NCI-H446 treated with DMSO at 0.1 percent for 48 hours (cell line): ENCODE measurements at regions not wholly inside any gene's neighbourhood (a gene's known extent, or its start where the extent isn't known, plus 50 kb on each side); places are given as distances from the start of the nearest gene placed in this dataset.
"Not testable (repeated sequence)": the region's sequence is repeated elsewhere in the genome, so short reads cannot be mapped to it uniquely, and the experiment has no call there.

Experiments
- DNase-seq: peaks from one replicate; lab custom pipeline; 2025; lab: John Stamatoyannopoulos, UW

- peak; percentile 67 for DNase-seq
Measured at GRCh38 chr18:38297910-38298309, 732.3 kb upstream of the CELF4 start.

- DNase-seq, result no peak
Measured at GRCh38 chr18:38290229-38290628, 724.6 kb upstream of the CELF4 start.

- DNase-seq, result no peak
Measured at GRCh38 chr18:38284972-38285371, 719.4 kb upstream of the CELF4 start.

GRCh38 chr18:38263066-38263465, 697.5 kb upstream of the CELF4 start:
- peak; percentile 23 for DNase-seq

- DNase-seq, result peak; percentile 80
Measured at GRCh38 chr18:38262661-38263060, 697.1 kb upstream of the CELF4 start.

- DNase-seq, result no peak
Measured at GRCh38 chr18:38257661-38258060, 692.1 kb upstream of the CELF4 start.

- no peak for DNase-seq
Measured at GRCh38 chr18:38256366-38256765, 690.8 kb upstream of the CELF4 start.

GRCh38 chr18:38250971-38251370, 685.4 kb upstream of the CELF4 start:
- no peak for DNase-seq

- no peak for DNase-seq
Measured at GRCh38 chr18:38244480-38244879, 678.9 kb upstream of the CELF4 start.

GRCh38 chr18:38243291-38243690, 677.7 kb upstream of the CELF4 start:
- no peak for DNase-seq

GRCh38 chr18:38241736-38242135, 676.1 kb upstream of the CELF4 start:
- DNase-seq, result no peak

GRCh38 chr18:38241216-38241615, 675.6 kb upstream of the CELF4 start:
- DNase-seq, result no peak

GRCh38 chr18:38239606-38240005, 674.0 kb upstream of the CELF4 start:
- no peak for DNase-seq

GRCh38 chr18:38237796-38238195, 672.2 kb upstream of the CELF4 start:
- no peak for DNase-seq

GRCh38 chr18:38221476-38222100, 656.0 kb upstream of the CELF4 start:
- DNase-seq, result no peak

GRCh38 chr18:38198956-38199355, 633.4 kb upstream of the CELF4 start:
- DNase-seq, result no peak

GRCh38 chr18:38198526-38198925, 632.9 kb upstream of the CELF4 start:
- no peak for DNase-seq

- DNase-seq, result no peak
Measured at GRCh38 chr18:38186491-38186890, 620.9 kb upstream of the CELF4 start.

GRCh38 chr18:38174594-38174993, 609.0 kb upstream of the CELF4 start:
- no peak for DNase-seq

GRCh38 chr18:38174173-38174572, 608.6 kb upstream of the CELF4 start:
- DNase-seq, result no peak

- no peak for DNase-seq
Measured at GRCh38 chr18:38170845-38171244, 605.2 kb upstream of the CELF4 start.

GRCh38 chr18:38167623-38168022, 602.0 kb upstream of the CELF4 start:
- no peak for DNase-seq

- DNase-seq, result not testable (repeated sequence)
Measured at GRCh38 chr18:38153116-38153515, 587.5 kb upstream of the CELF4 start.

- no peak for DNase-seq
Measured at GRCh38 chr18:38116716-38117115, 551.1 kb upstream of the CELF4 start.

- no peak for DNase-seq
Measured at GRCh38 chr18:38115201-38115600, 549.6 kb upstream of the CELF4 start.
